ENCODE measurements at regions not wholly inside any gene's neighbourhood (a gene's known extent, or its start where the extent isn't known, plus 50 kb on each side); places are given as distances from the start of the nearest gene placed in this dataset.

DNA sequence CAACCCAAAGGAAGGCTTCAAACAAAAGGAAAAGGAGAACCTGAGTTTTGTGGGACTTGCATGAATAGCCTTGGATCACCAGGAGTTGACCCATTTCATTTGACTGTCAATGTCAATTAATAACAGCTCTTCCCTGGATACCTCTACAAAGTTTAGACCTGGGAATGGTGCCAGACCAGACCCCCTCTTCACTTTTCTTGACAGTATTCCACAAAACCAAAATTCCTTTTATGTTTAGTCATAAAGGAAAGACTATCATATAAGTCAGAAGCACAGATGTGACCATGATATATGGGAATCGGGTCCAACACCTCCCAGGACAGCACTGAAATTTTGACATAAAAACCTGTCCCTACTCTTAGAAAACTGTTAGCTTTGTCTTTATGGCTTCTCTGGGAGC is 191.8 kb downstream of the LYPLAL1 start:
- in situ Hi-C loops (cut with HindIII; ENCODE audit: low sequenced_read_pairs): no loop called here

DNA sequence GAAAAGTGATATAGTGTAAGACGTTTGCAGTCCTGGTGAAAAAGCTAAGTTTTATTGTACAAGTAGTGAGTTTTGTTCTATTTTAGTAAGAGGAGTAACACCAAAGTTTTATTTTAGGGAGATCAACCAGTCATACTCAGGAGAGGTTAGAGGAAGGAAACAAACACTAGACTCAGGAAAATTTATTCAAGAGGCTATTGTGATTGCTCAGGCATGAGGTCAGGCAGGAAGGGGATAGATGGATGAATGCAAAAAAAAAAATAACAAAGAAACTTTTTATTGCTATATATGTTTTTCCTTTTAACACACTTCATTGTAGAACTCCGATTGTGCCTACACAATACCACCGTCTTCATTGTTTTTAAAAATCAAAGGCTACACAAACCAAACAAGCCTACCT is 189.0 kb downstream of the LYPLAL1 start:
- in situ Hi-C loops (cut with HindIII; ENCODE audit: low sequenced_read_pairs): no loop called here

DNA sequence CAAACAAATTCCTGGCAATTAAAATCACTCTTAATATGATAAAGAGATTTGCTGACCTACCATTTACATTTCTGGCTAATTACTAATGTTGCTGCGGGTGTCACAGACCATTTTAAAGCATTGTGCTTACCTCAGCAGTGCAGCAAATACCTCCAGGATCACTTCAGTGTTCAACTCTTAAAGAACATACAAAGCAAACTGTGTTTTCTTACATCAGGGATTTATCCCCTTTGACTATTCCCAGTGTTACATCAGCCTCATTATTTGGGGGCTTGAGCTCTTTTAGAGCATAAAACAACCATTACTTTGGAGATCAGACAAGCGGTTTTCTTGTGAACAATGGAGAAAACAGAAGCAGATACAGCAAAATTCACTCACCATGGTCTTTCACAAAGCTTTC is 185.4 kb downstream of the LYPLAL1 start:
- in situ Hi-C loops (cut with HindIII; ENCODE audit: low sequenced_read_pairs): no loop called here

DNA sequence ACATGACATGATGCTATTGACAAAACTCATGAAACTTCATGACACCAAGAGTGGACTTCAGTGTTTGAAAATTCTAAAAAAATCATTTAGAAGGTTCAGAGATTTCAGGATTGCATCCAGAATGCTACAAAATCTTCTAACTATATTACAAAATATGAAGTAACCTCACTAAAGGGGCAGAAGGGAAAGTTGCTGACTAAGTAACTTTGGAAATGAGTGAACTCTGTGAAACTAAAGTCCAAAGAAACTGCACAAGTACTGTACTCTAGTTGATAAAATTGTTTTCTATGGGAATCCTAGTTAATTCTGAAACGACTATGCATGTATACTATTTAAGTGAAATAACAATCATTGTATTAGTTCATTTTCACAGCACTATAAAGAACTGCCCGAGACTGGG is 184.4 kb downstream of the LYPLAL1 start:
- in situ Hi-C loops (cut with HindIII; ENCODE audit: low sequenced_read_pairs): no loop called here

DNA sequence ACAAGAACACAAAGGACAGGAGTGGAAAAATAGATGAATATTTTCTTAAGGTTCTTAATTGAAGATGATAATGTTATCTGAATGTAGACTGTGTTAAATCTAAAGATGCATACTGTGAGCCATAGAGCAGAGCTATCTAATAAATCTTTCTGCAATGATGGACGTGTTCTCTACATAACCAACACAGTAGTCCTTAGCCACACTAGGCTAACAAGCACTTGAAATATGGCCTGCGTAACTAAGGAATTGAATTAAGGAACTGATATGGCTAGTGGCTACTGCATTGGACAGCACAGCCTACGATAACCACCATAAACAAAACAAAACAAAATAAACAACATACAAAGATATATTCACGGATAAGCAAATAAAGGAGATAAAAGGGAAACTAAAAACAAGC is 181.3 kb downstream of the LYPLAL1 start:
- in situ Hi-C loops (cut with HindIII; ENCODE audit: low sequenced_read_pairs): no loop called here

DNA sequence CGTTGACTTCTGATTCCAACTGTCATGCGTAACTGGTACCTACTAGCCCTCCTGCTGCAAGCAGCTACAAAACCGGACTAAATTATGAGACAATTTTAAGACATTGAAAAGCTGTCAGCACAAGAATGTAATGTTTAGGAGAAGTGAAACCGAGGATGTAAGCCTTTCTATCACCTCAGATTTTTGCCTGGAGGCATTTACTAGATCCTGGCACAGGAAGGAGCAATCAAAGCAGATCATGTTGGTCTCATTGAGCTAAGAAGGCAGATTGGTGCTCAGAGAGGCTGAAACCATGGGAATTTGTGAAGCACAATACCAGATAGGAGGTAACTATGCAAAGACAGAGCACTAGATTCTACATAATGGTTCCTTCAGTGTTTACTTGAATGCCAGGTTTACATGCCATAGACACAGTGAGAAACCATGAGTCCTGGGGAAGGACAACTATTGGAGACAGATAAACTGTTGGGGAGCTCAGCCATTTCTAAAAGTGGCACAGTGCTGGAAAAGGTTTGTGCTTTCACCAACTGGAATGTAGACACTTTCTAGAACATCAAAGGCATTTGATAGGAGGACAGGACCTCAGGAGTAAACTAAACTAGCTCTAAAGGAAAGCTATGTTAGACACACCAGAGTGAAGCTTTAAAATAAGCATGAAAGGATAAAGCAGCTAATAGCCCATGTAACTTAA is 179.4 kb downstream of the LYPLAL1 start:
- in situ Hi-C loops (cut with HindIII; ENCODE audit: low sequenced_read_pairs): no loop called here

DNA sequence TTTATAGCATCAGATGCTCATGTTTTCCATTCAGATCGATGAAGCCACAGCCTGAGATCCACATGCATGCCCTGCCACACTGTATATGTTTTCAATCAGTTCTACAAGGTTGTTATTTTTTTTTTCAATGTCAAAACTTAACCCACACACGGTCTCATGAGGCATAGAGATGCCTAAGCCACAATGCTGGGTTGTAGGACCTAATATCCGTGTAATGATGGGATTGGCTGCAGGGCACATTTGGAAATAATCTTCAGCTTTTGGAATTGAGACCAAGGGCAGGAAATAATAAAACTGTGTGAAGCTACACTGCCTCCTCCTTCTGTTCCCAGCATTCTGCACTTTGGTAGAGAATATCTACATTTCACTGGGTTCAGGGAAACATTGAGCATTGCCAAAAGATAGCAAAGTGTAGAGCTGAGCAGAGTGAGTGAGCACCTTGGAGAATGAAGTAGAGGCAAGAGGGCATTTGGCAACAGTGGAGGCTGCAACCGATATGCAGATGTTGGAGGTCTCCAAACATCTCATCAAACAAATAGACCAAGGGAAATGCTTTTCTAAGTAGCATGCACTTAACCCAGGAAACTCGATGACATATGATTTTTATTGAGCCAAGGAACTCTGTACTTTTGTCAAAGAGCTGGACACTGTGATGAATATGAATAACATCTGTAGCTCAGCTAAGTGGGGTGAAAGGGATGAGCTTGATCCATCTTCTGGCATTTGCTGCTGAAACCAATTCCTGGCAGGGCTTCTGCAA is 176.7 kb downstream of the LYPLAL1 start:
- in situ Hi-C loops (cut with HindIII; ENCODE audit: low sequenced_read_pairs): no loop called here

DNA sequence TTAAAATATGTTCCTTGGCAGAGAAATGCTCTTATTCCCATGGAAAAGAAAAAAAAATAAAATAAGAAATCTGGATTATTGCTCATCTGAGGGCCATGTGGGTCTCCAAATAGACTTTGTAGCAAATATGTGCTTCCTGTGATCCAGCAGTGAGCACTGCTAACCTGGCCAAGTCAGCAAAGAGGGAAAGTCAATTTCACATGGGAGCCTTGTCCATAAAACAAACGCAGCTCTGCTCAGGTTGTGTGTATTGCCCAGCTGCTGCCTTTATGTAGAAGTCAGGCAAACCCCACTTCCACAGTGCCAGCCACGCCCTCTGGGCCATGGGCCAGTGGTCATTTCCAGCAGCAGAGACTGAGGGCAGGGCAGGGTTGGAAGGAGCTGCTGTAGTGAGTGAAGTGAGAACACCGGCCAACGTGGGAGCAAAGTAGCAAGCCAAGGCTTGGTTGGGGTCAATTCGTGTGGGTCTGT is 174.3 kb downstream of the LYPLAL1 start:
- in situ Hi-C loops (cut with HindIII; ENCODE audit: low sequenced_read_pairs): no loop called here

DNA sequence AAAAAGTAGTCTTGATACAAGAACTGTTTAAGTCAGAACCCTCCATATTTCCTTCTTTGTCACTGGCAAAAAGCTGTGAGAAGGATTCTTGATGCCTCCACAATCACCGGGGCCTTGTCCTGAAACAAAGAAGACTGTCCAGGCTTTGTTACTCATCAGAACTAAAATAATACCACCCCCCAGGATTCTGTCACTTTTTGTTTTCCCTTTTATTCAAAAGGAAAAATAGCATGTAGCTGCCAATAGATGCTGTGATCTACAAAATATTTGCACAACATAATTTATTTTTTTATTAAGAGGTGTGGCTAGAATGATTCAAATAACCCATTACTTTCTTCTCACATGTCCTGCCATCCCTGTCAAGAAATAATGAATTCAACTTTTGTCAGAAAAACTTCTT is 173.7 kb downstream of the LYPLAL1 start:
- in situ Hi-C loops (cut with HindIII; ENCODE audit: low sequenced_read_pairs): no loop called here

DNA sequence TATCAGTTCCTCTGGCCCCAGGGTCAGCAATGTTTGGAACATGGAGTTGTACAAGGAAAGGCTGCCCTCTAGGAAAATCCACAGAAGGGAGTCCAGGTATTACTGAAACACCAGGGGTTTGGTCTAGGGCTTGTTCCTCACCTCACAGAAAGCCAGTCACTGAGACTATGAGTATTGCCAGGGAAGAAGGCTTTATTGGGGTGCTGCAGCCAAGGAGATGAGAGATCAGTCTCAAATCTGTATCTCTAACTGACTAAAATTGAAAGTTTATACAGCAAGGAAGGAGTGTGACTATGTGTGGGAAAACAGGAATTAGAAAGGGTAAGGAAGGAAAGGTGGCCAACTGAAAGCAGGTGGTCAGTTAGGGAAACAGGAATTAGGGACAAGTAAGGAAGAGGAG is 172.3 kb downstream of the LYPLAL1 start:
- in situ Hi-C loops (cut with HindIII; ENCODE audit: low sequenced_read_pairs): no loop called here

DNA sequence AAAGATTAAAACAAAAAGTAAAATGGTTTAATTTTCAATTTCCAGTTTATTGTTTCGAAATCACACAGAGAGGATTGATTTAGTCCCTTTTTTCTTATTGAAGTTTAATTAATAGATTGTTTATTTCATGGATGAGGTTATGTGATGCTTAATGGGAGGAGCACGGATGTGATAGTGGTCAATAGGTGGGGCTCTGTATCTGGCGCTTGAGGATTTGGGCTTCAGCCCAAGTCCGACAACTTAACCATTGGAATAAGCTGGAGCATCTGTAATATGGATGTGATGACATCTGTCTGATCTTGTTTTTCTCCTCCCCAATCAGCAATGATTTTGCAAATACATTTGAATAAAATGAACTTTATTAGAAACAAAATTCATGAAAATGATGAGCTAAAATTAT is 169.2 kb downstream of the LYPLAL1 start:
- in situ Hi-C loops (cut with HindIII; ENCODE audit: low sequenced_read_pairs): no loop called here

DNA sequence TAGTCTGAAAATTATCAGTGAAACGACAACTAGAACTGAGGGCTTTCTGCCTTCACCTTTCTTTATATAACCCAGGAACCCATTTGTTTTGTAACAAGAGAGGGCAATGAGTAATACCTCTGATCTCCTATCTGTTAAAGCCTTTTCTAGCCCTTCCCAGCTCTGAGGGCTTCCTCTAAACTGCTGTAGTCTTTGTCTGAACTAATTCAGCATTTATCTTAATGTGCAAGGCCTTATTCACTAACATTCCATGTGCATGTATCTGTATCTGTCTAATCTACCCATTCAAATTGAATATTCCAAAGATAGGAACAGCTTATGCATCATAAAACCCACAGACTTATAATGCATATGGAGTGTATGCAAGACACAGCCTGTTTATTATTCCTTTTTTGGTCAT is 167.1 kb downstream of the LYPLAL1 start:
- in situ Hi-C loops (cut with HindIII; ENCODE audit: low sequenced_read_pairs): no loop called here

DNA sequence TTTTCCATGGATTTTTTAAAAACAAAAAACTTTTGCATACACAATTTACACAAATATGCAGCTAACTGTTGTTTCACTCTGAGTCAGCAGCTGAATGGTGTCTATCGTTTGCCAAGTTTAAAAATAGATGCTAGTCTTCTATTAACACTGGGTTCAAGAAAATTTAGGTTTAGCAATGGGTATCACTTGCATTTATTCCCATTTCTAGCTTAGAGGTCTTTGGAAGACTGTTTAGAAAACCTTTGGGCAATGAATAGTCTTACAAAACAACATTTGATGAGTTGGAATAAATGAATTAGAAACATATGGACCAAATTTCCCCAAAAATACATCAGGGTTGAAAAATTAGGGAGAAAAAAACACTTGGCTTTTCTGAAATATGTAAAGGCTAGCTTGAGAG is 165.8 kb downstream of the LYPLAL1 start:
- in situ Hi-C loops (cut with HindIII; ENCODE audit: low sequenced_read_pairs): no loop called here

DNA sequence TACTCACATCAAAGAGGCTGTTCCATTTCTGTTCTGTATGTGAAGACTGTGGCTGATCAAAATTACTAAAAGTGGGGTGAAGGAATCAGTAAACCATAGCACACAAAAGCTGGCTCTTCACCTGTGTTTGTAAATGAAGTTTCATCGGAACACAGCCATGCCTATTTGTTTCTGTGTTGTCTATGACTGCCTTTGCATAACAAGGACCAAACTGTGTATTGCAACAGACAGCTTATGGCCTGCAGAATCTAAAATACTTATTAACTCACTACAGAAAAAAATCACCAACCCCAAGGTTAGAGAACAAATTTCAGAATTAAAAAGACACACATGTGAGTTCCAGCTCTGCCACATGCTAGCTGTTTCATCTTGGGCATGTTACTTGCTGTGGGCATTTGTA is 163.9 kb downstream of the LYPLAL1 start:
- in situ Hi-C loops (cut with HindIII; ENCODE audit: low sequenced_read_pairs): no loop called here

DNA sequence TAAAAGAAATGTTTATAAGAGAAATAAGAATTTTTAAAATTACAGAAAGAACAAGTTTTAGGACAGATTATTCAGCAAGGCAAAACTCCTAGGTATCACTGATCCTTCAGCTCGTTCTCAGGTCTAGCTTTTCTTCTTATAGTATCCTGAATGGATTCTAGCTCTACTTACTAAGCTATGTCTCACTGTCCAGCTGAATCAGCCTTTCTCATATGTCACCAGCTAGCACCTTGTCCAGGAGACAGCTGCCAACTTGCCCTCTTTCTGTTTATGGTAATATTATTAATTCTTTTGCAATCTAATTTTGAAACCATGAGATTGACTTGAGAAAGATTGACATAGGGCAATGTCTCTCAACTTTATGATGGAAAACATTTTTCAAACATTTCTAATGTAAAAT is 159.9 kb downstream of the LYPLAL1 start:
- in situ Hi-C loops (cut with HindIII; ENCODE audit: low sequenced_read_pairs): no loop called here

DNA sequence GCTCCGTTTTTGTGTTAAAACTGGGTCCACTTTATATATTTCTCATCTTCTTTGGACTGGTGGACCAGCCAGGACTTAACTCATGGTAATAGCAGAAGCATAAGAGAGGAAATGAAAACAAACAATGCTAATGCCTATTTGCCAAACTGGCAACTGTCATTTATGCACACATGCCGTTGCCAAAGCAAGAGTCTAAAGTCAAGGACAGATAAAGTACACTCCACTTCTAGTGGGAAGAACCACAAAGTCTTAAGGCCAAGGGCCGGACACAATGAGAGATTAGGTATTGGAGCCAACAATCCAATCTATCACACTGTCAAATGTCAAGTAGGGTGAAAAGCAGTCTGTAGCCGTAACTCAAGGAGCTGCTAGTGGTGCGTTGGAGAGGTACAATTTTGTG is 157.7 kb downstream of the LYPLAL1 start:
- in situ Hi-C loops (cut with HindIII; ENCODE audit: low sequenced_read_pairs): no loop called here

DNA sequence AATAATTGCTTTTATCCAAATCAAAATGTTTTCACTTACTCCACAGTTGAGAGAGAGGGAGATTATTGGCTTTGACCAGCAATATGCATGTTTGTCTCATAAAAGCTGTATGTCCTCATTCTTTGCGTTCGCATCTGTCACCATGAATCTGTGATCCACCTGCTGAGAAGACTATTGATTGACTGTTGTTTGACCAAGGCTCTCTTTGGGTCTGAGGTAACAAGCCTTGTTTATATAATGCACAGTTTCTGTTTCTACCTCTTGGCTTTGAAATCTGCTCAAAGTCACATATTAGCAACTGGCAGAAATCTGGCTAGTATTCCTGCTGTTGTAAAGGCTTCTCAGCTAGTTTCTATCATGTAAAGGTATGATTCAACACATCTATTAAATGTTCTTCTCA is 157.0 kb downstream of the LYPLAL1 start:
- in situ Hi-C loops (cut with HindIII; ENCODE audit: low sequenced_read_pairs): no loop called here

DNA sequence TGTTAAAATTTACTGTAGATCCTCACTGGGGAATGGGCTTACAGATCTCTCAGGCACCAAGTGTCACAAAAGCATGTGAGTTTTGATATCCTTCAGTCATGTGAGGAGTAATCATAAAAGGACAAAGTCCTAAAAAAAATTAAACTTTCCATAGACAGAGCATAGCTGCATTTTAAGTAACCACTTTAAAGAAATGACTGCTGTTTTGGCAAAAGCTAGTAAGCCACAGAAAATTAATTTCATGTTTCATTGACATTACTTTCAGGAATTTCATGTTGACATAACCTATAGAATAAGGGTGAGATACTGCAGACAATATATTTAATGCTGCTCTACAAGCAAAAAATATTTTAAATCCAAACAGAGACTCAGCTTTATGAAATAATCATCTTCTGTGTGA is 156.3 kb downstream of the LYPLAL1 start:
- in situ Hi-C loops (cut with HindIII; ENCODE audit: low sequenced_read_pairs): no loop called here

DNA sequence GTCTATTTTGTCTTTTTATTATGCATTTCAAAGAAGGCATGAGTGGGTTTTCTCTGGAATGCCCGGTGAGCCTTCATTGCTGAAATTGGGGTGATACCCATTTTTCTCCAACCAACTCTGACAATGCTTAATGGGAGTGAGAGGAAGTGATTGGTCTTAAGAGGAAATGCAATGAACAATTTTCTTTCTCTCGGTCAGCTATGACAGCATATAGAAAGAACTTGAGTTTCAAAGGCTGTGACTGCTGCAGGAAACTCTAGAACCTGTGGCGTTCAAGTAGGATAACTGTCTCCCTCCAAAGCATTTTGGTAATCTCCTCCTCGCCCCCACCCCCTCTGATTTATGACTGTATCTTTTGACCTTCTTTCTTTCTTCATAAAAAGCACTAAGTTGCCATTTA is 155.9 kb downstream of the LYPLAL1 start:
- in situ Hi-C loops (cut with HindIII; ENCODE audit: low sequenced_read_pairs): no loop called here

DNA sequence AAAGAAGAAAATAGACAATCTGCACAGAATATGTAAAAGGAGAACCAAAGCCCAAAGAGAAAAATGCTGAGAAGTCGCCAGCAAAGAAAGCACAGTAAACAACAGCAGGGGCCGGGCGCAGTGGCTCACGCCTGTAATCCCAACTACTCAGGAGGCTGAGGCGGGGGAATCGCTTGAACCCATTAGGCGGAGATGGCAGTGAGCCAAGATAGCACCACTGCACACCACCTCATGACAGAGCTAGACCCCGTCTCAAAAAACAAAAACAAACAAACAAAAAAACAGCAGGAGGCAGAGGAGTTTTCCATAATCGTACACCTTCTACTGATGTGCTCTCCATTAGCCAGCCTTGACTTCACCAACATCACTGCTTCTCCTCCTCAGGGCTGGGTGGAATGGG is 153.2 kb downstream of the LYPLAL1 start:
- in situ Hi-C loops (cut with HindIII; ENCODE audit: low sequenced_read_pairs): no loop called here

DNA sequence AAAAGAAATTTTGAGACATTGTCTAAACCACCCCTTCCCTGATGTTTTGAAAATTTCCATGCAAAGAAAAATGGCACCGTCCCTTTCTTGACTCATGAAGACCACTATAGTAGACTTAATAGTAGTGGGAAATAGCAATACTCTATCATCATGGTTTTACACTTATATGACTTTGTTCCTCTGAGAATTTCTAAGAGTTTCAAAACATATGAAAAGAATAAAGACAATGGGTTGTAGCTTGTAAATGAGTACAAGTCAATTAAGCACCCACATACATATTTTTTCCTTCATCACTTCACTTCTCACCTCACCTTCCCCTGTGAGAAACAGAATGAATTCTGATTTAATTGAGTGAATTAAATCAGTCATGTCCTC is 151.7 kb downstream of the LYPLAL1 start:
- in situ Hi-C loops (cut with HindIII; ENCODE audit: low sequenced_read_pairs): no loop called here

DNA sequence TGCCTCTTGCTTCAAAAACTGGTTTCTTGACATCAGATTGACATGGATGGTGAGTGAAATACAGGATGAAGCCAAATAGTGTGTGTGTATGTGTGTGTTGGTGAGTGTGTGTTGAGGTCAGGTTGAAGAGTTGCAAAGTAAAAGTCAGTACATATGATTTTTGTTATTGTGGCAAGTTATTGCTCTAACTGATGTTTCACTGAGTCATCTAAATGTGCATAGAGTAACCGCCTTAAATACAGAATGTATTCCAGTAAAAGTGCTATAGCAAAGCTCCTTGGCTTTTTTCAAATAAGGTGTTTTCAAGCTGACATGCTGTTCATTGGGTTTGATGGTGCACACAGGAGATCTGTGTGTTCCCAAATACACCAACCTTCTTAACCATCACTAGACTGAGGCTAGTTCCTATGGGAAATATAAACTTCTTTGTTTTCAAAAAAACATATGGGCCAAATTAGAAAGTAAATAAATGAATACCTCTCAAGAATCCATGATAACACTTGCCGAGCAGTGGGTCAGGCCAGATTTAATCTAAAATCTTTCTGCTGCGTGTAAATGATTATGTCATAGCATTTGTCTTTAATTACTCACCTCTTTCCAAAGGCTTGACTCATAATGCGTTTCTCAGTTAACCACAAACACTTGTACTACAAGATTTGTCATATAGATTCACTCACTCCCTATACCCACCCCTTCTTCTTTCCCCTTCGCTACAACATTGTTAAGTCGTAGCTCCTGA is 151.1 kb downstream of the LYPLAL1 start:
- in situ Hi-C loops (cut with HindIII; ENCODE audit: low sequenced_read_pairs): no loop called here

All from DLD1 (cell line).